ENCODE measurements at regions not wholly inside any gene's neighbourhood (a gene's known extent, or its start where the extent isn't known, plus 50 kb on each side); places are given as distances from the start of the nearest gene placed in this dataset.

DNA sequence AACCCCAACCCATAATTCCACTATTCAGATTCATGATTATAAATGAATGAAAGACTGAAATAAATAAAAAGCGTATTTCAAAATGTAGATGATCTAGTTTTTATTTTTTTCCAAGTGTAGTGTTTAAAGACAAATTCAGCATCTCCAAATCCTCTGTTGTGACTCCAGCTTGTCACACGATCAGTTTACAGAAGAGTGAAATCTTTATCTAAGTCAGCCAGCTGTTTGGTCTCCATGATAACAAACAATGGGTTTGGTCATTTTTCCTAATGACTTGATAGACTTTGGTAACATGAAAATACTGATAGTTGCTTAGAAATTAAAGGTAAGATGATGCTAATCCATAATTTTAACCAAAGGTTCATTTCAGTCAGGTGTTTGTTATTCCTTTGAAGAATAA is 114.5 kb upstream of the RASSF8 start:
- TF ChIP-seq CTCF (IDR thresholded peaks at IDR 0.05) (no peak), POLR2A (IDR thresholded peaks at IDR 0.05) (no peak)

All from testis (tissue), 2 donors.